Uterus (tissue), 3 donors: ENCODE measurements at regions not wholly inside any gene's neighbourhood (a gene's known extent, or its start where the extent isn't known, plus 50 kb on each side); places are given as distances from the start of the nearest gene placed in this dataset.

ENCODE experiments used
- DNase-seq, 2 donors: peaks; one replicate each; pipeline ENCODE4 v3.0.0-alpha.2; 2019 to 2020
- H3K27ac ChIP-seq, 2 donors: fragments of 200-600 bp; sonication (generic); 1 replicate in 1 of 2; 2 replicates in 1 of 2; pipeline ENCODE4 v1.5.1; 2016 to 2018
- H3K27me3 ChIP-seq, 2 donors: fragments of 200-600 bp; sonication (generic); one replicate each; pipeline ENCODE4 v1.5.1; 2018 to 2019; ENCODE audit warnings: control low read depth in 1 of 2
- H3K36me3 ChIP-seq, 2 donors: fragments of 200-600 bp; sonication (generic); one replicate each; pipeline ENCODE4 v1.5.1; 2019; ENCODE audit warnings: control low read depth in 1 of 2
- H3K4me1 ChIP-seq, 2 donors: fragments of 200-600 bp; sonication (generic); one replicate each; pipeline ENCODE4 v1.5.1; 2018 to 2019; ENCODE audit warnings: control low read depth in 1 of 2
- H3K4me3 ChIP-seq, 2 donors: fragments of 200-600 bp; sonication (generic); 1 replicate in 1 of 2; 2 replicates in 1 of 2; pipeline ENCODE4 v1.5.1; 2018 to 2019; ENCODE audit warnings: mild to moderate bottlenecking in 1 of 2
- H3K9me3 ChIP-seq, 2 donors: fragments of 200-600 bp; sonication (generic); one replicate each; pipeline ENCODE4 v1.5.1; 2019; ENCODE audit warnings: control low read depth in 1 of 2
- CTCF ChIP-seq, 4 experiments: fragments of 200-600 bp in 2 of 4; fragments of 450-650 bp in 2 of 4; sonication (generic) in 2 of 4; IDR thresholded peaks; one replicate each; pipeline ENCODE4 v1.5.1; 2016 to 2019; ENCODE audit warnings: antibody characterized with exemption in 4 of 4, mild to moderate bottlenecking in 2 of 4, moderate library complexity in 1 of 4
- POLR2A ChIP-seq, 2 donors: fragments of 450-650 bp; IDR thresholded peaks; one replicate each; pipeline ENCODE4 v1.6.1; 2016; ENCODE audit warnings: antibody characterized with exemption in 2 of 2, mild to moderate bottlenecking in 1 of 2, moderate library complexity in 1 of 2
- intact Hi-C: fragments of 100-400 bp; cut with DNase I; formaldehyde crosslinking; loops from one replicate; pipeline ENCODE4 v1.15.1; 2023; ENCODE audit warnings: low total_unique reads
- donor health status: DM: yes; HTN: yes; CAD: no.

DNA sequence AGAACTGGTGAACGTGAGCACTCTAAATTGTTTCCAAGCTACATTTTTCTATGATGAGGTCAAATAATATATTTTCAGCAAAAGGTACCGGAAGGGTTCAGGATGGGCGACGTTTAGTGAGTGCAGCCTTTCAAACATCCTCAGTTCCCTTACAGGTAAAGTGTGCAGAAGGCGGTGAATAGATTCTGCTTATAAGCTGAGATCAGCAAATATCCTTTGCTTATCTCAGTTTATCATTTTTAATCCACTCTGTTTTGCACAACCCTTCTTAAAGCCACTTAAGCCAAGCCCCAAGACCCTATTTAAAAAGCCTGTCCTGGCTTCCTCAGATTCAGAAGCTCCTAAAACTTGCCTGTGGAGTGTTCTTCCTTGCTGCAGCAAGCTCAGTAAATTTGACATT is 103.1 kb upstream of the DGKB start:
- Histone ChIP-seq H3K9me3 (no peaks in the 10 kb centered on the region), H3K27ac (no peak overlapping the region), H3K36me3 (no peaks in the 10 kb centered on the region), H3K4me1 (no peaks in the 10 kb centered on the region), H3K27me3 (no peaks in the 10 kb centered on the region), H3K4me3 (no peak overlapping the region)
- intact Hi-C loops = no loop called here
- no peak for DNase-seq
- TF ChIP-seq POLR2A (IDR thresholded peaks at IDR 0.05) (no peak), CTCF (IDR thresholded peaks at IDR 0.05) (no peak)

GRCh38 chr7:15000157-15000556 is 97.6 kb upstream of the DGKB start:
- H3K27ac ChIP-seq = no peak overlapping the region
- no peak for DNase-seq
- no peaks in the 10 kb centered on the region for H3K27me3 ChIP-seq
- H3K4me3 ChIP-seq = no peak overlapping the region
- no peak for TF ChIP-seq POLR2A (IDR thresholded peaks at IDR 0.05)
- TF ChIP-seq CTCF (IDR thresholded peaks at IDR 0.05) = no peak
- no peaks in the 10 kb centered on the region for H3K9me3 ChIP-seq
- H3K36me3 ChIP-seq = no peaks in the 10 kb centered on the region
- intact Hi-C loops = no loop called here
- H3K4me1 ChIP-seq = no peaks in the 10 kb centered on the region

DNA sequence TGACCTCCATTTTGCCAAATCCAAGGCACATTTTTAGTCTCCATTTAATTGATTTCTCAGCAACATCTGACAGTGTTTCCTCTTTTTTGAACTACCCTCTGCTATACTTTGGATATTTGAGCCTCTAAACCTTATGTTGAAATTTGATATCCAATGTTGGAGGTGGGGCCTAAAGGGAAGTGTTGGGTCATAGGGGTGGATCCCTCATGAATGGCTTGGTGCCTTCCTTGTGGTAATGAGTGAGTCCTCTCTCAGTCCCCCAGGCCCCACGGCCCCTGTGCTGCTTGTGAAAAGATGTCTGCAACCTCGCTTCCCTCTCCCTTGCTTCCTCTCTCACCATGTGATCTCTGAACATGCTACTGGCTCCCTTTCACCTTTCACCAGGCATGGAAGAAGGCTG is 96.8 kb upstream of the DGKB start:
- DNase-seq = no peak
- Histone ChIP-seq H3K36me3 (no peaks in the 10 kb centered on the region), H3K9me3 (no peaks in the 10 kb centered on the region), H3K27ac (no peak overlapping the region), H3K4me3 (no peak overlapping the region), H3K4me1 (no peaks in the 10 kb centered on the region), H3K27me3 (no peaks in the 10 kb centered on the region)
- intact Hi-C loops = no loop called here
- no peak for TF ChIP-seq CTCF (IDR thresholded peaks at IDR 0.05)
- no peak for TF ChIP-seq POLR2A (IDR thresholded peaks at IDR 0.05)

GRCh38 chr7:14995774-14996173 is 93.2 kb upstream of the DGKB start:
- H3K27ac ChIP-seq = no peak overlapping the region
- TF ChIP-seq POLR2A (IDR thresholded peaks at IDR 0.05) (no peak), CTCF (IDR thresholded peaks at IDR 0.05) (no peak)
- H3K4me3 ChIP-seq = no peak overlapping the region
- H3K36me3 ChIP-seq = no peaks in the 10 kb centered on the region
- H3K27me3 ChIP-seq = no peaks in the 10 kb centered on the region
- no peak for DNase-seq
- no peaks in the 10 kb centered on the region for H3K4me1 ChIP-seq
- no peaks in the 10 kb centered on the region for H3K9me3 ChIP-seq
- intact Hi-C loops = no loop called here

DNA sequence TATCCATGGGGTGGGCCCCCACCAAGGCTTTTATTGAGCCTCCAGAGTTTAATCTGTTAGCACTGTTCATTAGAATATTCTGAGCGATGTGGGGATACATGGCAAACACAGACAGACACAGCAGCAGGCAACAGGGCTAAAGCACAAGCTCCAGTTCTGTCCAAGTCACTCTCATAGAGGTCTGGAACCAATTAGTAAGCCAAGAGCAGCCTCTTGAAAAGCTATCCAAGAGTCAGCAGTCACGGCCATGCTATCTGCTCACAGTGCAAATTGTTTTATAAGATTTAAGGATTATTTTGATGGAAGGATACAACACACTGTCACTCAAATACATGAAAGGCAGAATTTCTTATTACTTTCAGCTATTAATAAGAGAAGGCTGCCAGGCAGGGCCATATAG is 86.4 kb upstream of the DGKB start:
- no peak for DNase-seq
- Histone ChIP-seq H3K27me3 (no peaks in the 10 kb centered on the region), H3K9me3 (no peaks in the 10 kb centered on the region), H3K4me1 (no peaks in the 10 kb centered on the region), H3K4me3 (no peak overlapping the region), H3K36me3 (no peaks in the 10 kb centered on the region), H3K27ac (no peak overlapping the region)
- intact Hi-C loops = no loop called here
- no peak for TF ChIP-seq POLR2A (IDR thresholded peaks at IDR 0.05)
- no peak for TF ChIP-seq CTCF (IDR thresholded peaks at IDR 0.05)
